Prostate gland (tissue), 2 donors: ENCODE measurements at regions not wholly inside any gene's neighbourhood (a gene's known extent, or its start where the extent isn't known, plus 50 kb on each side); places are given as distances from the start of the nearest gene placed in this dataset.

Source experiments
- POLR2A ChIP-seq: fragments of 450-650 bp; IDR thresholded peaks from one replicate; pipeline ENCODE4 v1.6.1; 2016; ENCODE audit warnings: antibody characterized with exemption, mild to moderate bottlenecking
- TF ChIP-seq, protein P1 (sequence below), 4 experiments: fragments of 200-600 bp in 2 of 4; fragments of 450-650 bp in 2 of 4; sonication (generic) in 2 of 4; IDR thresholded peaks; 1 replicate in 3 of 4; 2 replicates in 1 of 4; pipeline ENCODE4 v1.5.1; 2016 to 2019; ENCODE audit warnings: antibody characterized with exemption in 4 of 4, mild to moderate bottlenecking in 2 of 4, moderate library complexity in 2 of 4

DNA sequence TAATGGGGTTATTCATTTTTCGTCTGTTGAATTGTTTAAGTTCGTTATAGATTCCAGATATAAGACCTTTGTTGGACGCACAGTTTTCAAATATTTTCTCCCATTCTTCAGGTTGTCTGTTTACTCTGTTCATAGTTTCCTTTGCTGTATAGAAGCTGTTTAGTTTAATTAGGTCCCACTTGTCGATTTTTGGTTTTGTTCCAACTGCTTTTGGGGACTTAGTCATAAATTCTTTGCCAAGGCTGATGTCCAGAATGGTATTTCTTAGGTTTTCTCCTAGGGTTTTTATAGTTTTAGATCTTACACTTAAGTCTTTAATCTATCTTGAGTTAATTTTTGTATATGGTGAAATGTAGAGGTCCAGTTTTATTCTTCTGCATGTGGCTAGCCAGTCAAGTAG is 58.9 kb upstream of the ZNF280D start:
- TF ChIP-seq, protein P1, sequence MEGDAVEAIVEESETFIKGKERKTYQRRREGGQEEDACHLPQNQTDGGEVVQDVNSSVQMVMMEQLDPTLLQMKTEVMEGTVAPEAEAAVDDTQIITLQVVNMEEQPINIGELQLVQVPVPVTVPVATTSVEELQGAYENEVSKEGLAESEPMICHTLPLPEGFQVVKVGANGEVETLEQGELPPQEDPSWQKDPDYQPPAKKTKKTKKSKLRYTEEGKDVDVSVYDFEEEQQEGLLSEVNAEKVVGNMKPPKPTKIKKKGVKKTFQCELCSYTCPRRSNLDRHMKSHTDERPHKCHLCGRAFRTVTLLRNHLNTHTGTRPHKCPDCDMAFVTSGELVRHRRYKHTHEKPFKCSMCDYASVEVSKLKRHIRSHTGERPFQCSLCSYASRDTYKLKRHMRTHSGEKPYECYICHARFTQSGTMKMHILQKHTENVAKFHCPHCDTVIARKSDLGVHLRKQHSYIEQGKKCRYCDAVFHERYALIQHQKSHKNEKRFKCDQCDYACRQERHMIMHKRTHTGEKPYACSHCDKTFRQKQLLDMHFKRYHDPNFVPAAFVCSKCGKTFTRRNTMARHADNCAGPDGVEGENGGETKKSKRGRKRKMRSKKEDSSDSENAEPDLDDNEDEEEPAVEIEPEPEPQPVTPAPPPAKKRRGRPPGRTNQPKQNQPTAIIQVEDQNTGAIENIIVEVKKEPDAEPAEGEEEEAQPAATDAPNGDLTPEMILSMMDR (IDR thresholded peaks at IDR 0.05), result no peak
- TF ChIP-seq POLR2A, result no peak
